DMS153 treated with DMSO at 0.1 percent for 48 hours (cell line): ENCODE measurements at regions not wholly inside any gene's neighbourhood (a gene's known extent, or its start where the extent isn't known, plus 50 kb on each side); places are given as distances from the start of the nearest gene placed in this dataset.
"Not testable (repeated sequence)": the region's sequence is repeated elsewhere in the genome, so short reads cannot be mapped to it uniquely, and the experiment has no call there.

ENCODE experiments used
- DNase-seq: peaks from one replicate; lab custom pipeline; 2025; ENCODE audit not compliant: unreplicated experiment; lab: John Stamatoyannopoulos, UW

- no peak for DNase-seq
These were observed 313.4 kb downstream of the GJA1 start for GRCh38 chr6:121748850-121749249.

GRCh38 chr6:121755485-121755884 is 320.0 kb downstream of the GJA1 start:
- DNase-seq, result no peak

DNA sequence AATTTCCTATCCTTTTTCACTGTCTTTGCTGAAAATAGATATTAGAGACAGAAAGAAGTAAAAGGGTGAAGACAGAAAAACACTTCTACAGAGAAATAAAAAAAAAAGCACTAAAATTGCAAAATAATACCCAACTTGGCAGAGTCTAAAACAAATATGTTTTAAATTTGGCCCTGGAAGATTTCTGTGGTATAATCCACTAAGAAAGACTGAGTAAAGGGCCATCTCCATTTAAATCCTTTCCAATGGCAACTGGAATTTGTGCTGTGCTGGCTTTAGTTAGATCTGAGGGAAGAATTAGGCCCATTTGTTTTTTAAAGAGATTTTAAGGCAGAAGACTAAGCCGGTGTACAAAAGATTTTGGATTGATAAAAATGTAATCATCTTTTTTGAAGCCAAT is 321.2 kb downstream of the GJA1 start:
- no peak for DNase-seq

- DNase-seq, result no peak
These were observed 323.9 kb downstream of the GJA1 start for GRCh38 chr6:121759370-121759769.

DNA sequence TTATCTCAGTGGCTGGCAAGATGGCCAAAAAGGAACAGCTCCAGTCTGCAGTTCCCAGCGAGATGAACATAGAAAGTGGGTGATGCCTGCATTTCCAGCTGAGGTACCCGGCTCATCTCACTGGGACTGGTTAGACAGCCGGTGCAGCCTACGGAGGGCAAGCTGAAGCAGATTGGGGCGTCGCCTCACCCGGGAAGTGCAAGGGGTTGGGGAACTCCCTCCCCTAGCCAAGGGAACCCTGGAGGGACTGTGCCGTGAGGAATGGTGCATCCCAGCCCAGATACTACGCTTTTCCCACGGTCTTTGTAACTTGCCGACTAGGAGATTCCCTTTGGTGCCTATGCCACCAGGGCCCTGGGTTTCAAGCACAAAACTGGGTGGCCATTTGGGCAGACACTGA is 324.7 kb downstream of the GJA1 start:
- DNase-seq, result no peak

GRCh38 chr6:121760745-121761144 is 325.3 kb downstream of the GJA1 start:
- no peak for DNase-seq

DNA sequence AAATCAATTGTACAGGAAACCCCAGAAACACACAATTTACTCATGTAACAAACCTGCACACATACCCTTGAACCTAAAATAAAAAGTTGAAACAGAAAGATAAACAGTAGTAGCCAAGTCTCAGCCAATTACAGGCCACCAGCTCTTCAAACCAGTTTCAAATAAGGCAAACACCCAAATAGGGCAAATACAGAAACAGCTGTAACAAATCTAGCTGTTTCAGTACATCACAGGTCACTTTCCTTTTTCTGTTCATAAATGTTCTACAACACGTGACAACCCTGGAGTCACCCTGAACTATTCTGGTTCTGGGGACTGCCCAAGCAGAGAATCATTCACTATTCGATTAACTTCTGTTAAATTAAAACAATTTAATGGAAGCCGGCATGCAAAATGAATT is 329.0 kb downstream of the GJA1 start:
- no peak for DNase-seq

DNA sequence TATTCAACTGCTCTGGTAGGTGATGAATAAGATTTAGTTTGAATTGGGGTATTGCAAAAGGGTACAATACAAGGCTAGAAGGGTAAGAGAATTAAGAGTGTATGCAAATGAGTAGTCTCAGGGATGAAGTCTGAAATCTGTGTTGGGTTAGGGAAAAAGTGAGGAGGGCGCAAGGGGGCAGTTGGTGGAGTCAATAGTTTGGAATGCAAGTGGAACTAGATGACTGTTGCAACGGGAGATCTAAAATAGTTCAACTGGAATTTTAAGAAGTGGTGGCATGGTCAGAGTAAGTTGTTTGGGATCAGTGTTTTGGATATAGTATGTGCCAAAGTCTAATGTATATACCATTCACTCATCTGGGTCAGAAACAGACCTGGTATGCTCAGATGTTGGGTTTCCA is 329.6 kb downstream of the GJA1 start:
- no peak for DNase-seq

- DNase-seq, result no peak
These were observed 331.8 kb downstream of the GJA1 start for GRCh38 chr6:121767211-121767610.

DNA sequence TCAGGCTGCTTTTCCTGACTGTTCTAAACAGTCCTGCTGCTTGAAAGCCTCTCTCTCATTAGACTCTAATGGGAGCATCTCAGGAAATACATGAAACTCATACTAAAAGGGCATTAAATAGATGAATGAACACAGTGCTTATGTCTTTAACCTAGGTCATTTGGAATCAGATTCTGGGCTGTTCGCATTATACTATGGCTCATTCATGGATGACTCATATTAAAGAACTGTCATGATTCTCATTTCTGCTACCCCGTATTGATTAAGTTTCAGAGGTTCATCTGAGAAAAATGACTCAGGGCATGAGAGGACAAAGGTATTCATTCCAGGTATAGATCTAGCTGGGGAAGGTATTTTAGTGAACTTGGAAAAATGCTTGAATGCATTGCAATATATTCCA is 335.5 kb downstream of the GJA1 start:
- DNase-seq, result no peak

- no peak for DNase-seq
These were observed 336.7 kb downstream of the GJA1 start for GRCh38 chr6:121771937-121772720.

GRCh38 chr6:121776054-121776453 is 340.6 kb downstream of the GJA1 start:
- no peak for DNase-seq

GRCh38 chr6:121780325-121781321 is 345.2 kb downstream of the GJA1 start:
- no peak for DNase-seq

DNA sequence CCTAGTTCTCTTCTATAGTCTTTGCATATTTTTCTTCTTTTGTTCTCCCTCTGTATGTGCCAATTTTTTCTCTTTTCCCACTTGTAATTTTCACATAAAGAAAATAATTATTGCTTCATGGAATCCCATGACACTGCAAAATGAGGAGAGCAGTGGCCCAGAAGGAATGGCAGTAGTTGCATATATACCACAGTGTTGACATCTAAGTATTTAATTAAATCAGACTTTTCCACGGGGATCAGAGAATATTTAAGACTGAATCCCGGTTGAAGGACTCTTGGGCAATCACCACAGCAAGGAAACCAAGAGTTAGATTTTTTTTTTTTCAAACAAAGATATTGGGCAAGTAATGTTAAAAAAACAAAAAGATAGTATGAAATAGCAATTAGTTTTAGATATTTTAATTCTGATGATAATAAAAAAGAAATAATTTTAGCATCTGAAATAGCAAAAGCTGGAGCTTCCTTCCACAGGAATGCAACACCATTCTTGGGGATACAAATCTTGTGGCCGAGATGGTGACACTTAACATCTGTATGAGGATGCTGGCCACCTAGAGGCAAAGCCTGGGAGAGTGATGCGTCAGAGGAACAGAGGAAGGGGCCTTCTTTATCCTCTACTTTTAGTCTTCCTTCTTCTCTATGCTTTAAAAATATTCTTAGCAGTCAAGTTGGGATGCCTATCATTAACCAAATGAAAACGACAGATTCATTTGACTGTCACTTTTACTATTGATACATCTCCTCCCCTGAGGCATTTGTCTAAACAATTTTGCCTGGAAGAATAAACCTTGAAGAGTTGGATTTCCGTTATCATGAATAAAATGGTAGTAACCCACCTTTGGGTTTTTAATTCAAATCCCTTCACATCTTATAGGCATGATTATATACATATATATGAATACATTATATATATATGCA is 356.2 kb downstream of the GJA1 start:
- DNase-seq, result no peak

DNA sequence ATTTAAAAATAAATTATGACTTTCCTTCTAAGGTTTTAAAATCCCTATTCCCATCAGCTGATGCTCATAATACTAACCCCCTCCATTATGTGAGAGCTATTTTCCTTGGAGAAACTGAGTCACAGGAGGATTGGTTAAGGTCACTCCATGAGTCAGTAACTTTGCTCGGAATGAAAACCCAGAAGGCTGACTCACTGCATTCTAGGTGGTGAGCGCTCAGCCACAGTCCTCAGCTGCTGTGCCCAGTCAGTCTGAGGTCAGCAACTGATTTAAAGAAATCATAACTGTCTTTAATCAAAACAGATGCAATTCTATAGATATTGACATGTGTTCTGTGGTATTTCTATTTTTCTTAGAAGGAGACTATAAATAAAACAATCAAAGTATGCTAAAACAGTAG is 359.2 kb downstream of the GJA1 start:
- DNase-seq, result no peak

DNA sequence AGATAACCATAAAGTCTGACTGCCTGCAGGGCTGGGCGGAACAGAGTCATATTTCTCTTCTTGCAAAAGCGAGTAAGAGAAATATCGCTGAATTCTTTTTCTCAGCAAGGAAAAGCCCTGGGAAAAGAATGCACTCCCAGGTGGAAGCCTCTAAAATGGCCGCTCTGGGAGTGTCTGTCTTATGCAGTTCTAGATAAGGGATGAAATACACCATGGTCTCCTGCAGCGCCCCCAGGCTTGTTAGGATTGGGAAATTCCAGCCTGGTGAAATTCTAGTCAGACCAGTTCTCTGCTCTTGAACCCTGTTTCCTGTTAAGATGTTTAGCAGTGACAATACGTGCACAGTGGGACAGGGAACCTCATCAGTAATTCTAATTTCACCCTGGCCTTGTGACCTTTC is 362.2 kb downstream of the GJA1 start:
- not testable (repeated sequence) for DNase-seq

DNA sequence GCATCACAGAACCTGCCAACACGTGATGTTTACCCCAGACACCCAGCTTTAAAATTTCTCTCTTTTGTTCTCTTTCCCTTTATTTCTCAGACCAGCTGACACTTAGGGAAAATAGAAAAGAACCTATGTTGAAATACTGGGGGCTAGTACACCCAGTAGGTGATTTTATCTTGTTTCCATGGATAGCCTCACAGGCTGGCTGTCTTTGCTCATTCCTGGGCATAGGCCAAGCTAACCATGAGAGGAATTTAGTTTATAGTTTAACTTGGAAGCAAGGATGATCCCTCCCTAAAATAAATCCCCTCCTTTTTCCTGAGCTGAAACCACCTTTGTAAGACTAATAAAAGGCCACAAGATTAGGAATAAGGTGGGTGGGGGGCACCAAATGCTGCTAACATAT is 362.7 kb downstream of the GJA1 start:
- not testable (repeated sequence) for DNase-seq

GRCh38 chr6:121799574-121799973 is 364.1 kb downstream of the GJA1 start:
- DNase-seq, result no peak

DNA sequence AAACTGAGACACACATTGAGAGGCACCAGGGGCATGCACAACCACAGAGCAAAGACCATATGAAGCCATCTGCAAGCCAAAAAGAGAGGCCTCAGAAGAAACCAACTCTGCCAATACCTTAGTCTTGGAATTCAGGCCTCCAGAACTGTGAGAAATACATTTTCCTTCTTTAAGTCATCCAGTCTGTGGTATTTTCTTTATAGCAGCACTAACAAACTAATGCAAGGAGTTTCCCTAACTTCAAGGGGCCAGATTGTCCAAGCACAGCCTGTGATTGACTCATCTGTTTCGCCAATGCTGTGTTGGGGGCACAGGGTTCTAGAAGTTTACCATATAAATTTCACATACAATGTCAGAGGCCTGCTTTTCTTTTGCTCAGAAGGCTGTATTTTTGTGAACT is 364.6 kb downstream of the GJA1 start:
- no peak for DNase-seq

GRCh38 chr6:121806116-121806515 is 370.7 kb downstream of the GJA1 start:
- DNase-seq, result no peak

GRCh38 chr6:121809211-121809610 is 373.8 kb downstream of the GJA1 start:
- no peak for DNase-seq
